ENCODE measurements at regions not wholly inside any gene's neighbourhood (a gene's known extent, or its start where the extent isn't known, plus 50 kb on each side); places are given as distances from the start of the nearest gene placed in this dataset.

DNA sequence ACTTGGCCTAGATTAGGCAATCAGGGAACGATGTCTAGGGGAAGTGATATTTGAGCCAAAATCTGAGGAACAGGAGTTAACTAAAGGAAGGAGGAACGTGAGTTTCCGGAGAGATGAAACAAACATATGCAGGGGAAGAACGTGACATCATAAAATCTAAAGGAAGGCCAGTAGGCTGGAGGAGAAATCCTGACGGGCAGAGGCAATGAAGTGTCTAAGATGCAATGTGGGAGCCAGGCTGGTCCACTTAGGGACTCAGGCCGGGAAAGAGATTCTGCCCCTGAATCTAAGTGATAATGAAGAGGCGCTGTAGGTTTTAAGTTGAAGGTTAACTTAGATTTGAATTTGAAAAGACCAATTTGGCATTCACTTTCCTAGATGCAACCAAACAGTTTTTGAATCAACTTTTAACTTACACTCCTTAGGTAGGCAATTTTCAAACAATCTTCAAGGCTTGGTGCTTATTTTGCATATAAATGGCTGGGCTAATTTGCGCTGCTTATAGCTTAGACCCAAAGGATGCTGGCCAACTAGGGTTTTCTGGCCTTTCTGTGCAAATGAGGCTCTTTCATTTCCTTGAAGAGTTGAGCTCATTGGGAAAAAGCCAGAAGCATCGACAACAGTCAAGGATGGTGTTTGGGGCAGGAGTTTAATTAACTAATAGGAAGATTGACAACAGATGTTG, 221.7 kb downstream of the SOX11 start:
- no peaks in the 10 kb centered on the region for H3K36me3 Mint-ChIP-seq
- H3K27ac Mint-ChIP-seq: no peak overlapping the region
- H3K9me3 Mint-ChIP-seq: peaks cover 4% of the 10 kb centered on the region
- no peaks in the 10 kb centered on the region for H3K27me3 Mint-ChIP-seq
- no peak for ATAC-seq (ENCODE audit: low read depth)
- H3K4me3 Mint-ChIP-seq: no peak overlapping the region
- H3K4me1 Mint-ChIP-seq: no peaks in the 10 kb centered on the region
- DNase-seq (ENCODE audit: low spot score in 2 of 2): no peak

DNA sequence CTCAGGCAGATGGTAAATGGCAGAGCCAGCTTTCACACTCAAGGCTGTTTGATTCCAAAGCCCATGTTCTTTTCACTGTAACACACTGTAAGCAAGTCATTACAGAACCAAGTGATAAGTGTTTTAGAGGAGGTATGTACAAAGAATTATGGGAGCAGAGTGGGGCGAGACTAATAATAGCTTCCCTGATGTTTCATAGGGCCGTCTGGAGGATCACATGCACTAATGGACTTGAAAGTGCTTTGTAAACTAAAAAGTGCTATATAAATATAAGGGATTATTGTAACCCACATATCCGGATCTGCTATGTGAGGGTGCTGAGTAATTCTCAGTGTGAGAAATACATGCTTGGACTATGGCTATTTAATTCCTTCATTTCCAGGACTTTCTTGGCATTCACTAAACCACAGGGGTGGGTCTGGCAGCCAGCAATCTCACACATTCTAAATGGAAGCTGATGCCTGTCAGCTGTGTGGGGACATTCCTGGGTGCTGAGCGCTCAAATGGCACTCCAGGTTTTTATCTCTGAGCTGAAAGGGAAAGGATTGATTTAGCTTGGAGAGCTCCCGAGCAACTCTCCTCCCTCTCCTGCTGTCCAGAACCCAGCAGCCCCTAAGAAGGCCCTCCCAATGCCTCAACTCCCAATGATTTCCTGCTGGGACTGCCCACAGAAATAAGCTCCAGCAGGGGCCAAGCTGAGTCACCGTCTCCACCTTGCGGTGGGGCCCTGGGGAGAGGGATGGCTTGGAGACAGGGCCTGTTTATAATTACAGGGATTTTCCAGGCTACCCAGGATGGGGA, 222.8 kb downstream of the SOX11 start:
- Mint-ChIP-seq H3K4me1 (no peaks in the 10 kb centered on the region), H3K27me3 (no peaks in the 10 kb centered on the region), H3K27ac (no peak overlapping the region), H3K36me3 (no peaks in the 10 kb centered on the region), H3K9me3 (peaks cover 12% of the 10 kb centered on the region), H3K4me3 (no peak overlapping the region)
- ATAC-seq (ENCODE audit: low read depth) (no peak), DNase-seq (ENCODE audit: low spot score in 2 of 2) (no peak)

DNA sequence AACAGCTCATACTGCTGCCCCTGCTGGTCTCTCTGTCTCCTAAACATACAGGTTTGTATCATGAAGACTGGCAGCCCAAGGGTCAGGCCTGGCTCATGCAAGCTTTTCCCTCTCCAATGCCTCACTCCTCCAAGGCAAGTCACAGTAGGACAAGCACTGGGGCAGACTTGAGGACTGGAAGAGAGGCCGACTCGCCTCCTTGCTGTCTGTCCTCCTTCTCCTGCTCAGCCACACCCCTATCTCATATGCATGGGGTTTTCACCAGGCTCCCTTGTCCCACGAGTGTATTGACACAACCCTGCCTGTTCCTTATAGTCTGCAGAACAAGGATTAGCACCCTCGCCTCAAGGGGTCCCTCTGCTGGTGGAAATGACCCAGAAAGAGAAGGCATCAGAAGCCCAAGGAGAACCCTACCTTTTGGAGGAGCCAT, 223.7 kb downstream of the SOX11 start:
- Mint-ChIP-seq H3K27me3 (no peaks in the 10 kb centered on the region), H3K4me1 (no peaks in the 10 kb centered on the region), H3K4me3 (no peak overlapping the region), H3K36me3 (no peaks in the 10 kb centered on the region), H3K27ac (no peak overlapping the region), H3K9me3 (peaks cover 12% of the 10 kb centered on the region)
- DNase-seq (ENCODE audit: low spot score in 2 of 2) (no peak), ATAC-seq (ENCODE audit: low read depth) (no peak)

DNA sequence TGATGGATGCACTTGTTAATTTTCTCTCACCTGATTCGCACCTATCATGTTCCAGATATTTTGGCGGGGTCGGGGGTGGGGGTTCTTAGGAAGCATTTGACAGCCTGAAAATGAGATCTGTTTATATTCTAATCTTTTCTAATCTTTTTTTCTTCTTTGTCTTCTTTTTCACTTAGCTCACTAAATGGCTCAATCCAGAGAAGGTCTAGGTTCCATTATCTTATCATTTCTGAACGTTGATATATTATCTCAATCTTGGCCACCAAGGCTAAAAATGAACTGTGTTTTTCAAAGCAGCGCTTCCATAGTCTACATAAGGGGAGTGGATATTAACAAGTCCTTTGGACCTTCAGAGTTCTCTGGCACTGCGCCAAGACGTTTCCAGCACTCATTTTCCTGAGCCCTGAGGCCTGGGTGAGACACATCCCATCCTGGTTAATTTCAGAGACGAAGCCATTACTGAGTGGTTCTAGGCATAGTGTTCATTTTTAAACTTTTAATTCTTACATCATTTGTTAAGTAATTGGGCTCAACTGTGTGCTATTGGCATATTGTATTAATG, 229.0 kb downstream of the SOX11 start:
- Mint-ChIP-seq H3K27ac (no peak overlapping the region), H3K4me3 (no peak overlapping the region), H3K9me3 (peaks cover 14% of the 10 kb centered on the region), H3K27me3 (no peaks in the 10 kb centered on the region), H3K4me1 (no peaks in the 10 kb centered on the region), H3K36me3 (no peaks in the 10 kb centered on the region)
- no peak for DNase-seq (ENCODE audit: low spot score in 2 of 2)
- ATAC-seq (ENCODE audit: low read depth): no peak

DNA sequence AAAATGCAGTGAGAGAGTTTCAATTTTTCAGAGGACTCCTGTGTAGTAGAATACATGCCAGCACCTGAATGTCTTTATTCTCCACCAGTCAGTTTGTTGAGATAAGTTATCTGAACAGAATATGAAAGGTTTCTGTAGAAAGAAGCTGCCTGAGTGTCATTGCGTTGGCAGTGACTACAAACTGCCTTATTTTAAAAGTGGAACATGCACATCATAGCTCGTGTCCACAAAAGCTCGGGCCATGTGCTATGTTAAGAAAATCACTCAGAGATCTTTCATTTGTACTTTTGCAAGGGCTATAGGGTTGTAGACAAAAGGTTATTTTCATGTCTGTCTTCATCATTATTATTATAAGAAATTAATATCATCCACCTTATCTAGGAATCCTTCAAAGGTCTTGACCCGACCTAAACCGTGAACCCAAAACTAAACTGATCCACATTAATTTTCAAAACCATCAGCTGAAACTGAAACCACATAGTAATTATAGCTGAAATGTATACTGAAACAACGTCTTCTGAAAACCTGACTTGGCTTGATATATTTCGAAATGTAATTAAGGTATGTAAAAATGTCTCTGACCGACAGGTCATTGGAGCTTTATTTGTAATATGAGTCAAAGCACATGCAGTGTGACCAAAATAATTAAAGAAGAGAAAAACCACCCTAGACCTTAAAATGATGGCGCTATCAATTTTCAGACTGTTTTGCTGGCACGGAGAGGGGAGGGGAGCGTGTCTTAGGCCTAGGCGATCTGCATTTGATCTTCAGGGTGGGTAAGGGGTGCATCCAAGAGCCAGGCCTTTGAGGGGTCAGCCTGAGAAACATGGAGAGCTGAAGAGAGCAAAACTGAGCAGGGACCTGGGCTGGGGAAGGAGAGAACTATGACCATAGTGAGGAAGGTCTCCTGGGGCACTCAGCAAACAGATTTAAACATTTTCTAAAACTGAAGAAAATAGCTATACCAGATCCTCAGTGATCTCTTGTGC, 232.1 kb downstream of the SOX11 start:
- no peak overlapping the region for H3K4me3 Mint-ChIP-seq
- H3K9me3 Mint-ChIP-seq: peaks cover 6% of the 10 kb centered on the region
- no peaks in the 10 kb centered on the region for H3K4me1 Mint-ChIP-seq
- no peak for ATAC-seq (ENCODE audit: low read depth)
- no peak overlapping the region for H3K27ac Mint-ChIP-seq
- no peaks in the 10 kb centered on the region for H3K36me3 Mint-ChIP-seq
- no peak for DNase-seq (ENCODE audit: low spot score in 2 of 2)
- H3K27me3 Mint-ChIP-seq: no peaks in the 10 kb centered on the region

DNA sequence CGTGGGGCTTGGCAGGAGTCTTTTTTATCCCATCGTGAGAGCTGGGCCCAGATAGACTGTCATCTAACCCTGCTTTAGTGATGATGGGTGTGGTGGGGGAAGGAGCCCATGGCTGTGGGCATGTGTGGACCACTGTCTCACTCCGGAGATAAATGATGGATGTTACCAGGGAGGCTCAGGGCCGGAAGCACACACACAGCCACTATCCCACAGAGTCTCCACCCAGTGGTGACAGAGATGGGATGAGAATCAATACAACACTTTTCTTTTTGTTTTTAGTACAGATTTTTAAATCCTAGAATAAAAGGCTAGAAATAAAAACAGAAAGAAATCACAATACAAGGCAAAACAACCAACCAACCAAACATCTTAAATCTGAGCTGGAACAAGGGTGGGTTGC, 233.4 kb downstream of the SOX11 start:
- Mint-ChIP-seq H3K4me3 (no peak overlapping the region), H3K9me3 (peaks cover 8% of the 10 kb centered on the region), H3K4me1 (no peaks in the 10 kb centered on the region), H3K27me3 (no peaks in the 10 kb centered on the region), H3K27ac (no peak overlapping the region), H3K36me3 (no peaks in the 10 kb centered on the region)
- no peak for DNase-seq (ENCODE audit: low spot score in 2 of 2)
- ATAC-seq (ENCODE audit: low read depth): no peak

DNA sequence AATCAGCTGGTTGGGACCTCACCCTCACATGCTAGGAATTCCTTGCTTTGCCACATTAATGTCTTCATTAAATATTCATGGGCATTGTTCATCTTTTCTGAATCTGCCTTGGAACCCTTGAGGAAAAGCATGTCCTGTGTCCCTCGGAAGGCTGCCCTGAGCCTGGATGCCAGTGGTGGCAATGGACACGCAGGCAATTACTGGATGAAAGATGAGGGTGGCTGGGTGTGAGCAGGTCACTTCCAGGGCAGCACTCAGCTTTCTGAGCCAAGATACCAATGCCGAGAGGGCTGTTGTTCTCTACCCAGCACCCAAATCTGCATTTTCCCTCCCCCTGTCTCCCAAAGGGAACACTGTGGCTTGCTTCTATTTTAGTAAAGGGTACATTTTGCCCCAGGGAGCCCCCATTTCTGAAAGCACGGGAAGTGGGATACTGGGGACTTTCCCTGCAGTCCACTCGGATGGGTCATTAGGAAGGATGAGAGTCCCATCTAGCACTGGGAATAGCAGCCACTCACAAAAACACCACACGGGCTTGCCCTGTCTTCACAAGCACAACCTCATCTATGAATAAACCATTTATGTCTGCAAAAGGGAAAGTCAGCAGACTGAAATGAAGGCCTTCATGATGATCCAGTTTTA, 234.8 kb downstream of the SOX11 start:
- Mint-ChIP-seq H3K4me3 (no peak overlapping the region), H3K9me3 (peaks cover 8% of the 10 kb centered on the region), H3K4me1 (no peaks in the 10 kb centered on the region), H3K27ac (no peak overlapping the region), H3K27me3 (no peaks in the 10 kb centered on the region), H3K36me3 (no peaks in the 10 kb centered on the region)
- ATAC-seq (ENCODE audit: low read depth) (no peak), DNase-seq (ENCODE audit: low spot score in 2 of 2) (no peak)

DNA sequence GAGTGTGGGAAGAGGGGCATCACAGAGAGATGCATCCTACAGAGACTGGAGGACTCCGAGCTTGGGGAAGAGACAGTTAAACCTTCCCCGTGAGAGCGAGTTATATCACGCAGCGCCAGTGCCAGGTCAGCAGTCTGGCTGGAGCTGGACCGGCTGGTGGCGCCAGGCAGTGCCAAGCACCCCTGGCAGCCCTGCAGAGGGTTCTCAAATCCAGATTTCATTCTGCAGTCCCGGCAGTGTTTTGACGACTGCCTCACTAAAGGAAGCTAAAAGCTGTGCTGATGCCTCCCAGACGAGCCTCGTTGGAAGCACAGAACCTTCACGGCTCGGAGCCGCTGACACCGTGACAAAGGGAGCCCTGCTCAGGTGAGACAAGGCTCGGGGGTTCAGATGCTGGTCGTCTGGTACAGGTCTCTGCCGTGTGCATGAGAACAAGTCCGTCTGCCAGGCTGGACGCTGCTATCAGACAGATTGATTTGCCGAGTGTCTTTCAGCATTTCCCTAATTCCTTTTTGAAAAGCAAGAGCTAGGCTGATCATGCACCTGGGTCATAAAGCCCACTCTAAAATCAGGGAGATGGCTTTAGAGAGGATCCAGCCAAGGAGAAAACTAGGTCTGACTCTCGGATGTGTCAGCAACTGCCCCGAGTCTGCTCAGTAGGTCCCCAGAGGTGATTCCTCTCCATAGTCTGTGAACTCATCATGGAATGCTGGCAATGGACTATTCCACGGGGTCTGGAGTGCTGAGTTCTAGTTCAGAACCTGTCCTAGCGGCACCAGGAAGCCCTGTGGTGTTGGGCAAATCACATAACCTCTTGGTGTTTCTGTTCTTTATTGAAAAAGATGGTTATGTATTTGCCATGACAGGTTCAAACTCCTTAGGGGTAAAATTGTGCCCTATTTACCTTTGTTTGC, 240.6 kb downstream of the SOX11 start:
- H3K36me3 Mint-ChIP-seq: no peaks in the 10 kb centered on the region
- H3K9me3 Mint-ChIP-seq: peaks cover 12% of the 10 kb centered on the region
- no peak overlapping the region for H3K27ac Mint-ChIP-seq
- no peaks in the 10 kb centered on the region for H3K4me1 Mint-ChIP-seq
- H3K27me3 Mint-ChIP-seq: peaks cover 2% of the 10 kb centered on the region
- ATAC-seq (ENCODE audit: low read depth): no peak
- H3K4me3 Mint-ChIP-seq: no peak overlapping the region
- no peak for DNase-seq (ENCODE audit: low spot score in 2 of 2)

DNA sequence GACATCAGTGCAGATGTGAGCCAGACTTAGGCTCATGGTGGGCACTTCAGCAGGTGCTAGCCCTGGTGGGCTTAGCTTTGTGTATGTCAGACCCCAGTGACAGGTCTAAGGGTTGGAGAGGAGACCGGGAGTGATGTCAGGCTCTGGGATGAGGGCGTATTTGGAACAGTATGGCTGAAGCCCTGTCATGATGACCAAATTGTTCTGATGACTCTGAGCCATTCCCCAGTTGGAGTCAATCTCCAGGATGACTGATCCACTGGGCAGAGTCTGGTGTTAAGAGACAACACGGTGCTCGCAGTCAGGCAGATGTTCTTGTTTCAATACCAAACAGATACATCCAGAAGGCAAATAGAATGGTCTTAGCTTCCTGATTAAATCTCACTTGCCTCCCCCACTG, 241.5 kb downstream of the SOX11 start:
- H3K4me3 Mint-ChIP-seq: no peak overlapping the region
- no peak for ATAC-seq (ENCODE audit: low read depth)
- H3K9me3 Mint-ChIP-seq: peaks cover 12% of the 10 kb centered on the region
- no peak overlapping the region for H3K27ac Mint-ChIP-seq
- H3K4me1 Mint-ChIP-seq: no peaks in the 10 kb centered on the region
- DNase-seq (ENCODE audit: low spot score in 2 of 2): no peak
- H3K36me3 Mint-ChIP-seq: no peaks in the 10 kb centered on the region
- H3K27me3 Mint-ChIP-seq: peaks cover 2% of the 10 kb centered on the region

DNA sequence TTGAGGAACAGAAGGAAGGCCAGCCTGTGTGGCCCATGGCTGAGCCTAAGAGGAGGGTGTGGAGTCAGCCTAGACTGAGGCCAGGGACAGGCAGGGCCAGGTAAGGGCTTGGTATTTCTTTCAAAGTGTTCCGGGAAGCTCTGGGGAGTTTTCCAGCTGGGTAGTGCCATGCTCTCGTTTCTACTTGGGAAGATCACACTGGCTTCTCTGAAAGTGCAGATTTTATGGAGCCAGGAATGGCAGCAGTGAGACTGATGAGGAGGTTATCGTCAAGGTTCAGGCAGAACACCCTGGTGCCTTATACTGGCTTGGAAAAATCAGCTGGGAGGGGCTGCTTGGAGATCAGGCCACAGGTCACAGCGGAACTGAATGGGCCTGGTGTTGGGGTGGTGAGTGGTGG, 245.1 kb downstream of the SOX11 start:
- Mint-ChIP-seq H3K4me1 (no peaks in the 10 kb centered on the region), H3K4me3 (no peak overlapping the region), H3K36me3 (no peaks in the 10 kb centered on the region), H3K9me3 (peaks cover 6% of the 10 kb centered on the region), H3K27me3 (peaks cover 2% of the 10 kb centered on the region), H3K27ac (no peak overlapping the region)
- ATAC-seq (ENCODE audit: low read depth) (no peak), DNase-seq (ENCODE audit: low spot score in 2 of 2) (no peak)

DNA sequence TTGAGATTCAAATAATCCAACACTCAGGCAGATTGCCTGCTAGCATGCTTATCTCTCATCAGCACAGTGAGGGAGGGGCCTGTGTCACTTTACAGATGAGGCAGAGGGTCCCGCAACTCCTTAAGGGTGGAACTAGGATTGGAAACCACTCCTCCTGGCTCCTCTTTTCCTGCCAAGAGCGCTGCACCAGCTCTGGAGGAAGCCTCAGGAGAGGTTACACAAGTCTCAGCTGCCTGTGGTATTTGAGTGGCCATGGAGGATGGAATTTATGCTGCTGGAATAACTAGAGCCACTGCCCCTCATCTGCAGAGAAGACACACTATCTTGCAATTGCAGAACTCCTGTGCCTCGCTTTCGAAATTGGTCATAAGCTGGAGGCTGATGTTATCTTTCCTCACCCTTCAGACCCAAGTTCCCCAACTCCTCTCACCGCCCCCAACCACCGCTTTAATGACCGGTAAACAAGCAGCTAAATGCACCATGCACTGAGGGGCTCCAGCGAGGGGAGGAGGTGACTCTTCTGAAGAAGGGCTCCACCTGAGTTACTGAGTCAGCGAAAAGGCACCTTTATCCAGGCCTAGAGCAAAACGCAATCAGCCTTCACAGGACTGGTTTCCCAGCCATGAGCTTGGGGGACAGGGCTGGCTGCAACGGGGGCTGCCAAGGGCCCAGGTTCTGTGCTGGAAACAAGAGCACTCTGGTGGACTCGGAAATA, 245.8 kb downstream of the SOX11 start:
- ATAC-seq (ENCODE audit: low read depth) (no peak), DNase-seq (ENCODE audit: low spot score in 2 of 2) (no peak)
- H3K27ac Mint-ChIP-seq: no peak overlapping the region
- peaks cover 6% of the 10 kb centered on the region for H3K9me3 Mint-ChIP-seq
- H3K4me1 Mint-ChIP-seq: peaks cover 4% of the 10 kb centered on the region
- peaks cover 2% of the 10 kb centered on the region for H3K27me3 Mint-ChIP-seq
- no peaks in the 10 kb centered on the region for H3K36me3 Mint-ChIP-seq
- no peak overlapping the region for H3K4me3 Mint-ChIP-seq

DNA sequence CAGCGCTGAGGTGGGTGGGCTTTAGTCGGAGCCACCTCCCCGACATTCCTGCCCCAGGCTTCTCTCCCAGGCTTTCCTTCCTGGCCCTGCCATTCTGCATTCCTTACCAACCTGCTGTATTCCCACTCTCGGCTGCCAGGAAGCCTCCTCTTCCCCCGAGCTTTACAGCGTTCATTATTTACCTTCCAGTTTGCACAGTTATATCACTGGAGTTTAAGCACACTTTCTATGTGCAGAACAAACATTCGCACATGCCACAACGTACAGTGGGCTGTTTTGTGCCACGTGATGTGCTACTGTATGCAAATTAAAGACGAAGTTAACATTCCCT, 246.3 kb downstream of the SOX11 start:
- peaks cover 2% of the 10 kb centered on the region for H3K27me3 Mint-ChIP-seq
- DNase-seq (ENCODE audit: low spot score in 2 of 2) (no peak), ATAC-seq (ENCODE audit: low read depth) (no peak)
- no peak overlapping the region for H3K4me3 Mint-ChIP-seq
- H3K9me3 Mint-ChIP-seq: peaks cover 6% of the 10 kb centered on the region
- H3K27ac Mint-ChIP-seq: no peak overlapping the region
- peaks cover 6% of the 10 kb centered on the region for H3K4me1 Mint-ChIP-seq
- H3K36me3 Mint-ChIP-seq: no peaks in the 10 kb centered on the region

All from memory B cell (primary cell).